Brain pericyte (primary cell): ENCODE measurements at regions not wholly inside any gene's neighbourhood (a gene's known extent, or its start where the extent isn't known, plus 50 kb on each side); places are given as distances from the start of the nearest gene placed in this dataset.

Experiments
- DNase-seq: peaks from one replicate; pipeline ENCODE4 v3.0.0-alpha.2; 2012; ENCODE audit warnings: low read depth, low spot score

- DNase-seq, result no peak
These were observed 342.0 kb upstream of the XYLT1 start for GRCh38 chr16:17812771-17813170.

DNA sequence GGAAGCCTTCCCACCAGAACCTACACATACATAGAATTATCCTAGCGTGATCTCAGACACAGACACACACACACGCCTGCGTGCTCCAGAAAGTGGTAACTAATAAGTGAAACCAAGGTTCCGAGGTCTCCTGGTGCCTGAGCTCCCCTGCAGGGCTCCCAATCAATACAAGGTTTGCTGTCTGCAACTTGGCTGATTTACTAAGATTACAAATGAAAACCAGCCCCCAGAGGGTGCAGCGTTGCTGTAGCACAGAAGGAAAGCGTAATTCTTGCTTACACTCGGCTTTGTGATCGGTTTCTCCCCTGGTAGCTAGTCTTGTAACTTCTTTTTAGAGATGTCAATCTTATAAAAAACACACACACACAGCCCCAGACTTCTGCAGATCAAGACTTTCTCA, 334.1 kb upstream of the XYLT1 start:
- DNase-seq, result no peak

GRCh38 chr16:17803625-17804410, 333.1 kb upstream of the XYLT1 start:
- DNase-seq, result no peak

DNA sequence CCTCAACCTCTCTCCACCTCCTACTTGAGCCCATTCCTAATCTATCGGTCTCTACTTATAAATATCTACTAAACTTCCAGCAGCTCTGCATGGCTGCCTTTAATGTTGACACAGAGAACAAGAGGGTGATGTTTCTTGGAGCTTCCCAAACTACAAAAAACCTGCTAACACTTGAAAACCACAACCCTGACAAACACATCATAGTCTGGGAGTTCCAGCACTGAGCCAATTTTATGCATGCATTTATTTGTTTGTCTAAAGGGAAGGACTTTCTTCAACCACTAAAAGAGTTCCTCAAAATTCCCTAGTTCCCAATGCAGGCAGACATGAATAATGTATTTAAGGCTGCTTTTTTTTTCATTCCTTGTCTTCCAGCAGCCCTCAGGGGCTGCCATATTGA, 331.8 kb upstream of the XYLT1 start:
- no peak for DNase-seq

- DNase-seq, result no peak
These were observed 330.3 kb upstream of the XYLT1 start for GRCh38 chr16:17801068-17801467.

- DNase-seq, result no peak
These were observed 328.0 kb upstream of the XYLT1 start for GRCh38 chr16:17798716-17799115.

- no peak for DNase-seq
These were observed 322.6 kb upstream of the XYLT1 start for GRCh38 chr16:17793354-17793753.

- no peak for DNase-seq
These were observed 313.3 kb upstream of the XYLT1 start for GRCh38 chr16:17784073-17784472.

DNA sequence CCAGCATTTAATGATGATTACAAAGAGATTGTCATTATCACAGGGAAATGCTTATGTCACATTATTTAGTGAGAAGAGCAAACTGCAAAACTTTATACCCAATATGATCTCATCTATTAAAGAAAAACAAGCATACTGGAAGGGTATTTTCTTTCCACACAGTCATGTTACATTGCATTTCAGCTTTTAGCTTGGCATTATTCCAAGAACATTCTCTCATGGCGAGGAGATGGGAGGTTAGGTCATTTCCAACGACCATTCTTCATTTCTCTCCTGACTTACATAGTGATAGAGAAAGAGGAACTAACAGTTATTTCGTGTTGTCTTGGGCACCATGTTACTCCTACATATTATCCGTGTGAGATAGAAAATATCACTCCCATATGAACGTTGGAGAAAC, 309.4 kb upstream of the XYLT1 start:
- DNase-seq, result no peak

DNA sequence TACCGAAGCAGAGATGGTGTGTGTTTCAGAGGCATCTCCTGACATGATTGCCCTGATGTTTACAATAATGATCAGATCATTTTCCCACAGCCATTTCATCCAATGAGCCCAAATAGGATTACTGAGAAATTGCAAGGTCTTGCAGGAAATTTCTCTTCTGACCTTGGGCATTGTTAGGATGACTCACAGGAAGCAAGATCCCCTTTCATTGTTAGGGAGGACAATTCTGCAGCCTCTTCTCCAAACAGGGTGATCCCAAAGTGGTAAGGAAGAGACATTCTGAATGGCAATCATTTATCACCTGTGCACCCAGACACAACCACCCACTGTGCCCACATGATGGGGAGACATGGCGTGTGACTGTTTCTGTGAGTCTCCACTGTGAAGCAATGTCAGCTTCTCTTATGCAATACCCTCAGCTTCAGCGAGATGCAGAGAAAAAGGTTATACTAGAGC, 306.7 kb upstream of the XYLT1 start:
- DNase-seq, result no peak

- DNase-seq, result no peak
These were observed 306.1 kb upstream of the XYLT1 start for GRCh38 chr16:17776888-17777287.

- DNase-seq, result no peak
These were observed 305.7 kb upstream of the XYLT1 start for GRCh38 chr16:17776465-17776864.

- DNase-seq, result no peak
These were observed 304.3 kb upstream of the XYLT1 start for GRCh38 chr16:17775061-17775460.

DNA sequence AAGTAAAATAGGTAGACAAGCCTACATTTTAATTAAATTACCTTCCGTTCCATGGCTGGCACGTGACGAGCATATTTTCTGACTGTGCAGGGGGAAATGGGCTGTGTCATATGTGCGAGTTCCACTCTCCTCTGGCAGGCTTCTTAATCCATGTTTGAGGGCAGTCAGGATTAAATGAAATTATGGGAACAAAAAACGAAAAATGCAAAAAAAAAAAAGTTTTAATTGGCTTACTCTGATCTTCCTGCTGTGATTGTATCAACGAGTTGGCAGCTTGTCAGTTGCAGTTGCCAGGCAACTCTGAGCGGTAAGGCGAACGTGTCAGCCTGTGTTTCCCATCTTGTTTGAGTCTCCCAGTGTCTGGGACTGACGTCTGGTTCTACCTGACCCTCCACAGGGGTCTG, 302.9 kb upstream of the XYLT1 start:
- DNase-seq, result peak; percentile 20

DNA sequence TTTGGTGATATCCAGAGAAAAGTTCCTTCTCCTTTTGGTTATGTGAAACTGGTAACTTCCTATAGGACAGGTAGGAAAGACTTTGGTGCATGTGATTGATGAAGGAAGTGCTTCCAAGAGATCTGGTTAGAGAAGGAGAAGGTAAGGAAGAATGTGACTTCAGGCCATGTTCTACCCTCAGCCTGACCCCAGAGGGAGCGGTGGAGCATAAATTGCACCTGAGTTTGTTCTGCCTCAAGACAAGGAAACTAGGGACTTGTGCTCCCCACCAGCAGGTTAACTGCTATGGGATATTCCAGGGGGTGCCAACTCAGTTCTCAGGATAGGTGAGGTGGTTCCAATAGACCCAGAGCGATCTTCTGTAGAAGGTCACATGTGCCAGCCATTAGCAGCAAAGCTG, 299.3 kb upstream of the XYLT1 start:
- no peak for DNase-seq

DNA sequence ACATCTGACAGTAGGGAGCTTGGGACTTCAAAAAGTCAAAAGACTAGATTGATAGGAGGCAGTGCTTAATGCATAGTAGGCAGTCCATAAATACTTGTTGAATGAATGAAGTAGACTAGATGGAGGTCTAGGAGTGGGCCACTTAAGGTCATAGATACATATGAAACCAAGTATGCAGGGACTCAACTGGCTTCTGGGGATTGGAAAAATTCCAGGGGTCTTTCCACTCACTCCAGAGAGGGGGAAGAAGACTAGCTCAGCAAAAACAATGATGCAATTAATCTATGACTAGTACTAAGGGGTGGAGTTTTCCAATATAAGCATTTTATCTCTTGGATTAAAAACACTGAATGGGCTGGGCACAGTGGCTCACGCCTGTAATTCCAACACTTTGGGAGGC, 298.3 kb upstream of the XYLT1 start:
- DNase-seq, result no peak

DNA sequence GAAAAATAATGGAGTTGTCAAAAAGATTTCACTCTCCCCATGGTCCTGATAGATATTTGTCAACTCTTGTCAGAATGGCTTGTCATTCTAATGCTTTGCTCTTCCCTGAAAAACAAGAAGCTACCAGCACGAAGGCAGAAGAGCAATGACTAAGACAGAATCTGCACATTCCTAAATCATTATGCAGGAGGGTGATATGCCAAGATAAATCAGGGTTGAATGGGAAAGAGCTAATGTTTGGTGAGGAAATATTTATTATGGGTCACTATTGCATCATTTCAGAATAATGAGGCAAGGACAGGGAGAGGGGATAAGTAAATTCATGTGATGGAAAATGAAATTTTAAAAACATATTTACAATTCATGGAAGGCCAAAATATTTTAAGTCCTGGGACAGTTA, 297.5 kb upstream of the XYLT1 start:
- no peak for DNase-seq

DNA sequence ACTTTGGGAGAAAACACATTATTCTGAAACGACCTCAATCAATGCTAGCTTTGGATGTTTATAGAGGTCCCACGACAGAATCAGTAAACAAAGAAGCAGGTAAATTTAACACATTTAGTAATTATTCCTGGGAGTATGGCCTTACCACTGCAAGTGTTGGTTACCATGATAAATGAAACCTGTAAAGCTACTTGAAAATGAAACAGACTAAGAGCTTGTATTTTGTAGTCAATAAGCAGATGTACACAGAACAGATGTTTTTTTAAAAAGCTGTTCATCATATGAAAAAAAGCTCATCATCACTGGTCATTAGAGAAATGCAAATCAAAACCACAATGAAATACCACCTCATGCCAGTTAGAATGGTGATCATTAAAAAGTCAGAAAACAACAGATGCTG, 295.3 kb upstream of the XYLT1 start:
- no peak for DNase-seq

- DNase-seq, result no peak
These were observed 289.0 kb upstream of the XYLT1 start for GRCh38 chr16:17759451-17760390.

- DNase-seq, result no peak
These were observed 287.0 kb upstream of the XYLT1 start for GRCh38 chr16:17757808-17758207.

DNA sequence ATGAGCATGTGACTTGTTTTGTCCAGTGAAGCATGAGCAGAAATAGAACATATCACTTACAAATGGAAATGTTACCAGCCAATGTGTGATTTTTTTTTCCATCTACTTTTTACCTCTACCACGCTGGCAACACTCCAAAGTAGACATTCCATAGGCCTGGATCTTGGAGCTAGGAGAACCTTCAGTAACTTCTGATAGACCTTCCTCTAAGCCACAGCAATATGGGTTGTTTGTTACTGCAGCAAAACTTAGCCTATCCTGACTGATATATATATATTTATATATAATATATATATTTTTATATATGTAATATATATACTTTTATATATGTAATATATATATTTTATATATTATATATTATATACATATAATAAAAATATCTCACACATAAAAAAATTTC, 284.4 kb upstream of the XYLT1 start:
- no peak for DNase-seq

GRCh38 chr16:17753434-17753833, 282.7 kb upstream of the XYLT1 start:
- DNase-seq, result no peak

DNA sequence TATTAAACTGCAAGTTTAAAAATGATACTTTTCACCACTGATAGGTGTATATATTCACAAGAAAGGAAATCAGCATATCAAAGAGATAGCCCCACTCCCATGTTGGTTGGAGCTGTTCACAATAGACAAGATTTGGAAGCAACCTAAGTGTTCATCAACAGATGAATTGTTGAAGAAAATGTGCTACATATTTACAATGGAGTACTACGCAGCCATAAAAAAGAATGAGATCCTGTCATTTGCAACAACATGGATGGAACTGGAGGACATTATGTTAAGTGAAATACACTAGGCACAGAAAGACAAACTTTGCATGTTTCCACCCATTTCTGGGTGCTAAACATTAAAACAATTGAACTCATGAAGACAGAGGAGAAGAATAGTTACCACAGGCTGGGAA, 278.9 kb upstream of the XYLT1 start:
- DNase-seq, result no peak
